ENCODE measurements at regions not wholly inside any gene's neighbourhood (a gene's known extent, or its start where the extent isn't known, plus 50 kb on each side); places are given as distances from the start of the nearest gene placed in this dataset.

DNA sequence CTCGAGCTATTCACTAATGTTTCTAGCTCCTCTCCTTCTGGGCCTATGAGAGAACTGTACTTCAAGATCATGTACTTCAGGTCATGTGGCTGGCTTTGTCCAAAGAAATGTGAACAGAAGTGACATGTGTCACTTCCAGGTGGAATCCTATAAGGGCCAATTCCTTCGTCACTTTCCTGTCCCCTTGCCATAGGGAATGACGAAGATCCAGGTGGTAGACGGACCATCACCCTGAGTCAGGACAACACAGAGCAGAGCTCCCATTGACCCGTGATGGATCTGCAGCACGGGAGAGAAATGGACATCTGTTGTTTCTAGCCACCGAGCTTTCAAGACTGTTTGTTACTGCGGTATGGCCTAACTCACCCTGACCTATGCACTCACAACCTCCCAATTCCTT lies 157.0 kb downstream of the DRD1 start:
- TF ChIP-seq CTCF (IDR thresholded peaks at IDR 0.05) (no peak), POLR2A (IDR thresholded peaks at IDR 0.05) (no peak)
